Activated naive CD8-positive, alpha-beta T cell treated with anti-CD3 and anti-CD28 coated beads for 36 hours (primary cell): ENCODE measurements at regions not wholly inside any gene's neighbourhood (a gene's known extent, or its start where the extent isn't known, plus 50 kb on each side); places are given as distances from the start of the nearest gene placed in this dataset.

Experiments
- DNase-seq: peaks from one replicate; pipeline ENCODE4 v3.0.0; 2021
- H3K27ac Mint-ChIP-seq: one replicate; pipeline ENCODE4 v1.8.0; 2022; ENCODE audit warnings: mild to moderate bottlenecking, moderate library complexity, mixed read lengths
- H3K27me3 Mint-ChIP-seq: one replicate; pipeline ENCODE4 v1.8.0; 2022; ENCODE audit warnings: mild to moderate bottlenecking, mixed read lengths
- H3K36me3 Mint-ChIP-seq: one replicate; pipeline ENCODE4 v1.8.0; 2021; ENCODE audit warnings: mild to moderate bottlenecking, mixed read lengths
- H3K4me1 Mint-ChIP-seq: one replicate; pipeline ENCODE4 v1.8.0; 2021; ENCODE audit warnings: mixed read lengths
- H3K4me3 Mint-ChIP-seq: one replicate; pipeline ENCODE4 v1.8.0; 2022; ENCODE audit warnings: mild to moderate bottlenecking, moderate library complexity, mixed read lengths
- H3K9me3 Mint-ChIP-seq: one replicate; pipeline ENCODE4 v1.8.0; 2022; ENCODE audit warnings: mixed read lengths

DNA sequence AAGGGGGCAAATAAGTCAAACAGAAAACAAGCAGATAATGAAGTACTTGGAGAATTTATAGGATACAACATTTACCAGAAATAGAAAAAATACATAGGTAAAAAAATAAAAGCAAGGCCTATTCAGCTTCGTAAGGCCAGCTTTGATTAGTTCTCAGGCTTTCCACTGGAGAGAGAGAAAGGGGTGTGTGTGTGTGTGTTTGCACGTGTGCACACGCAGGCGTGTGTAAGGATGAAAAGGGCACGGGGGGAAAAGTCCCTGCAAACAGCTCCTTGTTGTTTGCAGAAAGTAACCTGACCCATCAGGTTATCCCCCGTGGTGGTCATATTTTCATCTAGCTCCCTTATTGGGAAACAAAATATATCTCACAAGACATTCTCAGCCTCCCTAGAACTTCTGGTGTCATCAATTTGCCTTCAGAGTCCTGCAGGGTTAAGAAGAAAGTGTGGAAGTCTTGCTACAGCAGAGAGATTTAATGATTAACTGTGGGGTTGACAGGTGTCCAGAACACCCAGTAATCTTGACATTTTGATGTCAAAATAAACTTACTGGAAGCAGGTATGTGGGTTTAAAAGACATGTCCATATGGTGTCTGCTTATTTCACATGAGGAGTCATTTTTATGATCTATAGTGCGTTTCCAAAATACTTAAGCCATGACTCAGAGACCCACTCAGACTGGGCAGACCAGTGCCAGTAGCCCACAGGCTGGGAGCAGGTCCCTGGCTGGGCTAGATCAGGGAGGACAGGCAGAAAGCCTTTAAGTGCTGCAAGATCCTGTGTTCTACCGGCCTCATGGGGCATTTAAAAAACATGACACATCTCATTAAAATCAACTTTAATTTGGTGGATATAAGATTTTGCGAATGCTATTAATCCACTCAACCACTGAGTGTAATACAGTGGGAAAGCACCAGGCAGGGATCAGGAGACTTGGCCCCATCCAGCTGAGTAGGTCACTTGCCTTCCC is 487.6 kb upstream of the CAMK1G start:
- H3K27ac Mint-ChIP-seq = no peak overlapping the region
- H3K27me3 Mint-ChIP-seq = peaks cover 13% of the 10 kb centered on the region
- H3K9me3 Mint-ChIP-seq = no peaks in the 10 kb centered on the region
- no peaks in the 10 kb centered on the region for H3K36me3 Mint-ChIP-seq
- no peak overlapping the region for H3K4me3 Mint-ChIP-seq
- H3K4me1 Mint-ChIP-seq = no peaks in the 10 kb centered on the region
- DNase-seq = no peak

DNA sequence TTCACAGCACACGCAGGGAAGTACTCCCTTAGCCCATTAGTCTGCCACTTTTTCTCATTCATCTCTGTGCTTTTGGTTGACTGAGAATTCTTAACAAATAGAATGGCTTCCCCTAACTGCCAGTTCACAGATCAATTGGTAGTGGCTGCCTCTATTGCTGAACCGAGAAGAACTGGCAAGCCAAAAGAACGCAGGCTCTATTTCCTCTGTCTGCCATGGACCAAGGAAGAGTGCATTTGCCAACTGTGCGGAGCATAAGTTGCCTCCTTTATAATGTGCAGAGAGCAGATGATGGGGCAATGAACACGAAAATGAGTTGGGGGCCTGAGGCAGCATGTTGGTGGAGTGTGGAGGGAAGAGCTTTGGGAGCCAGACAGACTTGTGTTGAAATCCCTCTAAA is 483.1 kb upstream of the CAMK1G start:
- Mint-ChIP-seq H3K4me1 (no peaks in the 10 kb centered on the region), H3K9me3 (no peaks in the 10 kb centered on the region), H3K27ac (no peak overlapping the region), H3K27me3 (peaks cover 4% of the 10 kb centered on the region), H3K36me3 (no peaks in the 10 kb centered on the region), H3K4me3 (no peak overlapping the region)
- no peak for DNase-seq

DNA sequence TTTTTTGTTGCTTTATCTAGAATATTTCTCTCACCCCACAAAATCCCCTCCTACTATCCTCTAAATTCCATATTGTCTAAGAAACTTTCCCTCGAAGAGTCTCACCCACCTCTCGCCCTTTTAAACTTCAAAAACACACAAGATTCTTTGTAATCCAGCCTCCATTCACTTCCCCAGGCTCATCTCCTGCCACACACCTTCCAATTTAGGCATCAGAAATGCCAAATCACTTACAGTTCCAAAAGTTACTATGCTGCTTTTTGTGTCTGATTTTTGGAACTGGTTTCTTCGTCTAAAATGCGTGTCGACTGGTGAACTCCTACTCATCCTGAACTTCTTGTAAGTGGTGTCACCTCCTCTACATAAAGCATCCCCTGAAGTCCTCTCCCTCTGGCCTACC is 482.4 kb upstream of the CAMK1G start:
- DNase-seq = no peak
- Mint-ChIP-seq H3K4me3 (no peak overlapping the region), H3K4me1 (no peaks in the 10 kb centered on the region), H3K27ac (no peak overlapping the region), H3K36me3 (no peaks in the 10 kb centered on the region), H3K9me3 (no peaks in the 10 kb centered on the region), H3K27me3 (peaks cover 4% of the 10 kb centered on the region)

DNA sequence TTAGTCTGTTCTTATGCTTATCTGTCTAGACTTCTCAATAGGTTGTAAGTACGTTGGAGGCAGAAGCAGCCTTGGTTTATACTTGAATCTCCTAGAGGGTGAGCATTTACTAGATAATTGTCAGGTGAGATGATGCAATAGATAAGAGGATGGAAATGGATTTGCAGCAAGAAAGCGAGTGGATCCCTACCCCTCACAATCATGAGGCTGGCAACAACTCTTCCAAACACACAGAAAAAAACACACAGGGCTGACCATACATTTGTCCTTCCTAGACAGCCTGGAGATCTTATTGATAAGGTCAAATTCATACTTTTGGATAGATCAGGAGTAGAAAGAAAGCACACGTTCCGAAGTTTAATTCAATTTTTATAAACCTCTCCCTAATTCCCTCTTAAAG is 481.4 kb upstream of the CAMK1G start:
- no peaks in the 10 kb centered on the region for H3K4me1 Mint-ChIP-seq
- H3K27me3 Mint-ChIP-seq = peaks cover 7% of the 10 kb centered on the region
- no peaks in the 10 kb centered on the region for H3K9me3 Mint-ChIP-seq
- no peak overlapping the region for H3K4me3 Mint-ChIP-seq
- DNase-seq = no peak
- no peaks in the 10 kb centered on the region for H3K36me3 Mint-ChIP-seq
- H3K27ac Mint-ChIP-seq = no peak overlapping the region

DNA sequence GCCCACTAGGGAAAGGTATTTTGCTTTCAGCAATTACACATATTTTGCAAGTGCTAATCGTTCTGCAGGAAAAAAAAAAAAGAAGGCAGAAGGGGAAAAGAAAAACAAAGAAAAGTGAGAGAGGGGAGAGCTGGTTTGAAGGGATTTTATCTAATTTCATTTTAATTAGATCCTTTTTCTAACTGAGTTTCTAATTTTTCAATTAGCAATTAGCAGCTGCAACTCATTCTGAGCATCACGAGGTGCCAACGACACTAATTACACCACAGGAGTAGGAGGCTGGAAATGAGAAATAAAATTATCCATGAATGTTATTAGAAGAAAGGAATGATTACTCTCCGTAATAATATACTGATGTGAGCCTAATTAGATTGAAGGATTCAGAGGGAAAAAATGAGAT is 481.0 kb upstream of the CAMK1G start:
- H3K27ac Mint-ChIP-seq = no peak overlapping the region
- H3K9me3 Mint-ChIP-seq = no peaks in the 10 kb centered on the region
- peaks cover 7% of the 10 kb centered on the region for H3K27me3 Mint-ChIP-seq
- H3K4me3 Mint-ChIP-seq = no peak overlapping the region
- no peak for DNase-seq
- no peaks in the 10 kb centered on the region for H3K36me3 Mint-ChIP-seq
- H3K4me1 Mint-ChIP-seq = no peaks in the 10 kb centered on the region

DNA sequence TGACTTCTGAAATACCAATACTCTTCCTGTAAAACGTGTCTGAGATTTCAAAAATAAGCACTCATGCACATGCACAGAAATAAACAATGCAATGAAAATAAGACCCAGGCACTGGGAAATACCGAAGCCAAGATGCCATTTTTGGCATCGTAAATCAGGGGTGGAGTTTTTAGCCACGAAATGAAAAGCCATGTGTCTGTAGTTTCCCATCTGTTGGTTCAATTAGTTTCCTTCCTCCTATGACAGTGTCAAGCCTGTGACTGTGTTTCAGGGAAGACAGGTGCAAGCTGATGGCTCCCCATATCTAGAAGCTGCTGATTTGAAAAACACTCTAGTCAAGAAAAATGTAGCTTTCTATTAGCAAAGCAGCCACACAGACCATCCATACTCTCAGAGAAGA is 480.4 kb upstream of the CAMK1G start:
- peaks cover 5% of the 10 kb centered on the region for H3K27me3 Mint-ChIP-seq
- no peaks in the 10 kb centered on the region for H3K9me3 Mint-ChIP-seq
- DNase-seq = no peak
- no peaks in the 10 kb centered on the region for H3K4me1 Mint-ChIP-seq
- no peaks in the 10 kb centered on the region for H3K36me3 Mint-ChIP-seq
- no peak overlapping the region for H3K27ac Mint-ChIP-seq
- no peak overlapping the region for H3K4me3 Mint-ChIP-seq

DNA sequence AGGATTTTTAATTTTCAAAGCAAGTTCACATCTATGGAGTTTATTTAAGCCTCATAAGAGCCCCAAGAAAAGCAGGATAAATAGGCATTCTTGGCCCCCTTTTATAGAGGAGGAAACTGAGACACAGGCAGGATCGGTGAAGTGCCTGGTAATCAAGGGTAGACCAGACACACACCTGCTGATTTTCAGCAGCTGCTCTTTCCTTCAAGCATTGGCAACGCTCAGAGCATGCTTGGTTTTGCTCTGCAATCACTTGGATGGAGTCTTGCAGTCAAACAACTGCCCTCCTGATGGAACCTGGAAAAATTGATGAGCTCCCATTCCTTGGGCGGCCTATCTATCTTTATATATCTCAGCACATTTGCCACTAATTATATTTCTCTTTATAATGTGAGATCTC is 478.9 kb upstream of the CAMK1G start:
- no peaks in the 10 kb centered on the region for H3K4me1 Mint-ChIP-seq
- no peaks in the 10 kb centered on the region for H3K9me3 Mint-ChIP-seq

DNA sequence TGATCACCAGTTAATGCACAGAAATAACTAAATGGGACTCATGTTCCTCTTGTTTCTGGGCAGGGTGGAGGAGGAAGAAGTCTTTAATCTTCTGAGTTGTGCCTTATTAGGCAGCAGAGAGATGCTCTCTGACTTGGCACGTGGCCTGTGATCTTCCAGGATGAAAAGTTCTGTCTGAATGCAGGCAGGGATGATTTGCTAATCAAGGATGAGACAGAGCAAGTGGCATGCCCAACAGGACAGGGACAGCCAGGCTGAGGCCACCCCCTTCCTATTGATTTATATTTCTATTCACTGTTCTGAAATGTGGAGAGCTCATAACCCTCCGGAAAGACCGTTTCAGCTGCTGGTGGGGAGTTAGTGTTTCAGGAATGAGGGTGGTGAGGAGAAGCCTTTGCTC is 477.8 kb upstream of the CAMK1G start:
- no peak for DNase-seq
- Mint-ChIP-seq H3K4me3 (no peak overlapping the region), H3K9me3 (no peaks in the 10 kb centered on the region), H3K36me3 (no peaks in the 10 kb centered on the region), H3K27me3 (peaks cover 7% of the 10 kb centered on the region), H3K27ac (no peak overlapping the region), H3K4me1 (no peaks in the 10 kb centered on the region)

More for the DNA sequence above, 478.9 kb upstream of the CAMK1G start:
- Mint-ChIP-seq H3K36me3 (no peaks in the 10 kb centered on the region), H3K4me3 (no peak overlapping the region), H3K27ac (no peak overlapping the region), H3K27me3 (peaks cover 7% of the 10 kb centered on the region)
- DNase-seq = no peak

DNA sequence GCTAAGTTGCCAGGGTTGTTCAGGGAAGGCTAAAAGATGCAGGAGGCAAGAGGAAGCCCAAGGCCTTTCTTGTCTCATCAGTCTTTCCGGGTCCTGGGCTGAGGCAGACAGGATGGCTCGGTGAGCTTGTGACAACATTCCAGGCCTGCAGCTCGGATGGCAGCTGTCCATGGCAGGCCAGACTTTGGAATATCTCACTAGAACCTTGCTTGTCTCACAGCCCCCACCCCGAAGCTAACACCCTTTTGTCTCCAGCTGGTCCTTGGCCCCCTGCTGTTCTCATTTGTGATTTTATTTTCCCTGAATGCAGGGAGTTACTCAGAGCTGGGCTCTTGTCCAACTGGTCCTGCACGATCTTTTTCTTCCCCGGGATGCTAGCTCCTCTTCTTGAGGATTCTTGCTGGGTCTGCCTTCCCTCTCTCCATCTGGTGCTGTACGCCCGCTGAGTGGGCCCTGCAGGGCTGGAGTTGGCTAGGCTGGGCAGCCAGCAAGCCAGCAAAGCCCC is 477.2 kb upstream of the CAMK1G start:
- H3K27me3 Mint-ChIP-seq = peaks cover 7% of the 10 kb centered on the region
- no peak overlapping the region for H3K4me3 Mint-ChIP-seq
- H3K9me3 Mint-ChIP-seq = no peaks in the 10 kb centered on the region
- DNase-seq = no peak
- no peaks in the 10 kb centered on the region for H3K36me3 Mint-ChIP-seq
- no peak overlapping the region for H3K27ac Mint-ChIP-seq
- no peaks in the 10 kb centered on the region for H3K4me1 Mint-ChIP-seq

DNA sequence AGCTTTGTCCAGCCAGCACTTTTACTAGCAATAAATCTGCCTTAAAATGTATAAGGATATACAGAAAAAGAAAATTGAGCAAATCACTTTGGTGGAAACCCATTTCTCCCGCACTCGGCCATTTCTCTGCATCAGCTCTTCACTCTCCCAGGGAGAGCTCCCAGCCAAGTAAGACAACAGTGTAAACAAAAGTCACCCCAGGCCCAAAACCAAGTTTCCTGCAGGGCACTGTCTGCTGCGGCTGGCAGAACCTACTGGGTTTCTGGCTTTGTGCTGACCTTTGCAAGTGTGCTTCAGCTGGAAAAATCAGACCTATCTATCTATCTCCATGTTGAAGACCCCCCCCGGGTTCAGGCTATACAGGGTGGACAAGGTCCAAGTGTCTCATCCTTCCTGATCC is 476.7 kb upstream of the CAMK1G start:
- H3K27me3 Mint-ChIP-seq = peaks cover 7% of the 10 kb centered on the region
- no peaks in the 10 kb centered on the region for H3K4me1 Mint-ChIP-seq
- H3K36me3 Mint-ChIP-seq = no peaks in the 10 kb centered on the region
- H3K27ac Mint-ChIP-seq = no peak overlapping the region
- DNase-seq = no peak
- H3K9me3 Mint-ChIP-seq = no peaks in the 10 kb centered on the region
- no peak overlapping the region for H3K4me3 Mint-ChIP-seq

DNA sequence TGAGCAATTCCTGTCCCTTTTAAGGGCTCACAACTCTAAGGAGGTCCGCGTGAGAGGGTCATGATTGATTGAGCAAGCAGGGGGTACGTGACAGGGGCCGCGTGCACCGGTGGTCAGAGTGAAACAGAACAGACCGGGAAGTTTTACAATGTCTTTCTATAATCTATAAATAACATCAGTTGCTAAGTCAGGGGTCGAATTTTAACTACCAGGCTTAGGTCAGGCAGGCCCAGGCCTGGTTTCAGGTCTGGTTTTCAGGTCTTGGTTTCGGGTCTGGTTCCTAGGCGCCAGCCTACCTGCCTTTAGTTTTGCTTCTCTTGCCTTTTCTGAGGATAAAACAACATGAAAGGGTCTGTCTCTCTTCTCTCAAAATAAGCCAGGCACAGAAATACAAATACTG is 476.0 kb upstream of the CAMK1G start:
- H3K27me3 Mint-ChIP-seq = peaks cover 7% of the 10 kb centered on the region
- no peaks in the 10 kb centered on the region for H3K36me3 Mint-ChIP-seq
- no peak overlapping the region for H3K4me3 Mint-ChIP-seq
- no peaks in the 10 kb centered on the region for H3K4me1 Mint-ChIP-seq
- no peak overlapping the region for H3K27ac Mint-ChIP-seq
- H3K9me3 Mint-ChIP-seq = no peaks in the 10 kb centered on the region
- DNase-seq = no peak

DNA sequence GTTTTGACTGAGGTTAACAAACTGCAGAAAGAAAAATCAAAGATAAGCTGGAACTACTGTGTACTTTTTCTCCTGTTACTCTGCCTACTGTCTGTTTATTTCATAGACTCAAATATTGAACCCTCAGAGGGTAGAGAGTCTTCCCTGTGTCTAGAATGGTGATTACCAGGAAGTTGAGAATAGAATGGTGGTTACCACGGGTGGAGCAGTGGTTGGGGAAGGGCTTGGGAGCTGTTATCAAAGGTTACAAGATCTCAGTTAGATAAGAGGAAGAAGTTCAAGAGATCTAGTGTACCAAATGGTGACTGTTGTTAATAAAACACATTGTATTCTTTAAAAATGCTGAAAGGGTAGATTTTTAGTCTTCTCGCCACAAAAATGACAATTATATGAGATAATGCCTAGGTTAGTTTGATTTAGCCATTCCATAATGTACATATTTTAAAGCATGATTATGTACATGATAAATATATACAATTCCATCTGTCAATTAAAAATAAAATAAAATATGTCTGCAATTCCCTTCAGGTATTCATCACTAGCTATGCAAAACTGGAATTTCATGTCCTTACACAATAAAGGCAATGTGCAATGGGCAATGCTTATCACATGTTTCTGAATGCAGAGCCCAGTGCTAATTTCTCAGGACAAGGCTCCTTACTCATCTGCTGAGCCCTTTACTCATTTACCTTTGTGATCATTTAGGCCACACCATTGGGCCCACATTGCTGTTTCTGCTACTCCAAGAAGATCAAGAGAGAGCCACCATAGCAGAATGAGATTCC is 474.3 kb upstream of the CAMK1G start:
- H3K4me3 Mint-ChIP-seq = no peak overlapping the region
- peaks cover 7% of the 10 kb centered on the region for H3K27me3 Mint-ChIP-seq

DNA sequence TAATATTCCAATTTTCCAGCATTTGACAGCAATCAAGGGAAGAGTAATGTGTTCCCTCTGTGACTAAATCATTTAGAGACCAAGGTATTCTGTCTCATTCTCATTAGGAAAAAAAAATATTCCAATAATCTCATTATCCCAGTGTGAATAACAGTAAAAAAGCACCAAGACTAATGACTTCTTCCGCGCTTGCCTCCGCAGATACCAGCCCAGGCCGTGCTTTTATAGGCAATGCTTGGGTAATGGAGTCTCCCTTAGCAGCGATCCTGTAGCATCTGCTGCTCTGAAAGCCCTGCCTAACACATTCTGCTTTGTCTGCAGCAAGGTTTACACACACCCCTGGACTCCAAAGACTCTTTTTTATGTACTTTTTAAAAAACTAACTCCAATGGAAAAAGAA is 470.0 kb upstream of the CAMK1G start:
- Mint-ChIP-seq H3K4me1 (no peaks in the 10 kb centered on the region), H3K27me3 (peaks cover under 1% of the 10 kb centered on the region), H3K4me3 (no peak overlapping the region), H3K27ac (no peak overlapping the region), H3K9me3 (no peaks in the 10 kb centered on the region), H3K36me3 (no peaks in the 10 kb centered on the region)
- DNase-seq = no peak

More for the DNA sequence above, 474.3 kb upstream of the CAMK1G start:
- Mint-ChIP-seq H3K4me1 (no peaks in the 10 kb centered on the region), H3K9me3 (no peaks in the 10 kb centered on the region), H3K36me3 (no peaks in the 10 kb centered on the region), H3K27ac (no peak overlapping the region)
- DNase-seq = no peak

DNA sequence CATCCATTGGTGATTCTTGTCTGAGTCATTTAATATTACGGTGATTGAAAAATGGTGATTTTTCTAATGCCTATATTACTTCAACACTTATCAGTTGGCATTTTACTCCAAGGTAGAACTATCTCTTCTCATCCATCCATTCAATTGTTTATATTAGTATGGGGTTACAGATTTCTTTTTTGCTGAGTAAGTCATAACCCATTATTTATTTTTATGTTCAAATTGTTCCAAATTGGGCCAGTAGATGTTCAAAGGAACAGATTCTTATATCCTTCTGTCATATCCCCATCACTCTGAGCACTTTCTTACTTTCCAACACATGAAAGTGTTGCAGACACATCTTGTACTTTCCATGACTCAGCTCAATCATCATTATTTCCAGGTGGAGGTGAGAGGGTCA is 466.8 kb upstream of the CAMK1G start:
- Mint-ChIP-seq H3K27me3 (peaks cover 3% of the 10 kb centered on the region), H3K4me3 (no peak overlapping the region), H3K27ac (no peak overlapping the region), H3K4me1 (no peaks in the 10 kb centered on the region), H3K9me3 (no peaks in the 10 kb centered on the region), H3K36me3 (no peaks in the 10 kb centered on the region)
- no peak for DNase-seq

DNA sequence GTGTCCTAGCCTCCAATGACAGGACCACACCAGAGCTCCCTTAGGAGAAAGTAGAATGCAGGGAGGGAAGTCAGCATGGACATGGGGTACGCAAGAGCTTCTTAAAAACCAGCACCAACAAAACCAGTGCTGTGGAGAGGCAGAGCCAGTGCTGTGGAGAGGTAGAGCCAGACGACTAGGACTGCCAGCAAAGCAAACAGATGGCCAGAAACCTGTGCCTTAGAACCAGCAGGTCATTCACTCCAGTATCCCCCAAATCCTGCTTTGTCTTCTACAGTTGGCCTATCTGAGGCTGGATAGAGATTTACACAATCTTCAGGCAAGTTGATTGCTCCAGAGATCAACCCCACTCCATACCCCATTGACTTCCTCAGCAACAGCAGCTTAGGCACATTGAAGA is 459.9 kb upstream of the CAMK1G start:
- Mint-ChIP-seq H3K9me3 (peaks cover 4% of the 10 kb centered on the region), H3K27ac (no peak overlapping the region), H3K27me3 (peaks cover 15% of the 10 kb centered on the region), H3K4me1 (no peaks in the 10 kb centered on the region), H3K36me3 (no peaks in the 10 kb centered on the region), H3K4me3 (no peak overlapping the region)
- DNase-seq = no peak
